BE2C (cell line): ENCODE measurements at regions not wholly inside any gene's neighbourhood (a gene's known extent, or its start where the extent isn't known, plus 50 kb on each side); places are given as distances from the start of the nearest gene placed in this dataset.
"Not testable (repeated sequence)": the region's sequence is repeated elsewhere in the genome, so short reads cannot be mapped to it uniquely, and the experiment has no call there.

ENCODE experiments used
- DNase-seq: peaks from one replicate; pipeline ENCODE4 v3.0.0-alpha.2; 2020
- H3K27me3 ChIP-seq: fragments of 250-450 bp; sonication (Bioruptor Pico); 2 replicates; pipeline ENCODE4 v1.5.1; 2020; ENCODE audit warnings: mild to moderate bottlenecking
- H3K36me3 ChIP-seq: fragments of 250-450 bp; sonication (Bioruptor Pico); 2 replicates; pipeline ENCODE4 v1.5.1; 2020; ENCODE audit warnings: mild to moderate bottlenecking
- H3K4me1 ChIP-seq: fragments of 250-450 bp; sonication (Bioruptor Pico); 2 replicates; pipeline ENCODE4 v1.5.1; 2020
- H3K4me3 ChIP-seq: 2 replicates; pipeline ENCODE4 v1.5.1; 2011; ENCODE audit warnings: low read depth, low read length
- H3K9me3 ChIP-seq: fragments of 250-450 bp; sonication (Bioruptor Pico); 2 replicates; pipeline ENCODE4 v1.5.1; 2020
- TF ChIP-seq, protein P1 (sequence below): IDR thresholded peaks from 2 replicates; pipeline ENCODE4 v1.5.1; 2012; ENCODE audit warnings: mild to moderate bottlenecking, low read depth, low read length

DNA sequence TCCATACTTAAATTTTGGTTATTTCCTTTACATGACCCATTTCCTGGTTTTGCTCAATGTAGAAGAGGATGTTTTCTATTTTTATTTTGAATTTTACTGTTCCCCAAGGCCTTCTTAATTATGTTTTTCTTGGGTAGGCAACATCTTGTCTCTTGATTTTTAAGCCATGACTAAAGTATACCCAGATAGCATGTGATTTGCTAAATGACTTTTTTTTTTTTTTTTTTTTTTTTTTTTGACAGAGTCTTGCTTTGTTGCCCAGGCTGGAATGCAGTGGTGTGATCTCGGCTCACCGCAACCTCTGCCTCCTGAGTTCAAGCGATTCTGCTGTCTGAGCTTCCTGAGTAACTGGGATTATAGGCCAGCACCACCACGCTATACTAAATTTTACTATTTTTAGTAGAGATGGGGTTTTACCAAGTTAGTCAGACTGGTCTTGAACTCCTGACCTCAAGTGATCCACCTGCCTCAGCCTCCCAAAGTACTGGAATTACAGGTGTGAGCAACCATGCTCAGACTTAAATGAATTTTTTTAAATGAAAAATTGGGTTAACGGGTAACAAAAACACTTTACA lies 198.6 kb upstream of the DAB2 start:
- Histone ChIP-seq H3K27me3 (no peaks in the 10 kb centered on the region), H3K9me3 (no peaks in the 10 kb centered on the region), H3K4me1 (no peaks in the 10 kb centered on the region), H3K36me3 (no peaks in the 10 kb centered on the region), H3K4me3 (no peak overlapping the region)
- no peak for DNase-seq
- TF ChIP-seq, protein P1, sequence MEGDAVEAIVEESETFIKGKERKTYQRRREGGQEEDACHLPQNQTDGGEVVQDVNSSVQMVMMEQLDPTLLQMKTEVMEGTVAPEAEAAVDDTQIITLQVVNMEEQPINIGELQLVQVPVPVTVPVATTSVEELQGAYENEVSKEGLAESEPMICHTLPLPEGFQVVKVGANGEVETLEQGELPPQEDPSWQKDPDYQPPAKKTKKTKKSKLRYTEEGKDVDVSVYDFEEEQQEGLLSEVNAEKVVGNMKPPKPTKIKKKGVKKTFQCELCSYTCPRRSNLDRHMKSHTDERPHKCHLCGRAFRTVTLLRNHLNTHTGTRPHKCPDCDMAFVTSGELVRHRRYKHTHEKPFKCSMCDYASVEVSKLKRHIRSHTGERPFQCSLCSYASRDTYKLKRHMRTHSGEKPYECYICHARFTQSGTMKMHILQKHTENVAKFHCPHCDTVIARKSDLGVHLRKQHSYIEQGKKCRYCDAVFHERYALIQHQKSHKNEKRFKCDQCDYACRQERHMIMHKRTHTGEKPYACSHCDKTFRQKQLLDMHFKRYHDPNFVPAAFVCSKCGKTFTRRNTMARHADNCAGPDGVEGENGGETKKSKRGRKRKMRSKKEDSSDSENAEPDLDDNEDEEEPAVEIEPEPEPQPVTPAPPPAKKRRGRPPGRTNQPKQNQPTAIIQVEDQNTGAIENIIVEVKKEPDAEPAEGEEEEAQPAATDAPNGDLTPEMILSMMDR, result no peak

DNA sequence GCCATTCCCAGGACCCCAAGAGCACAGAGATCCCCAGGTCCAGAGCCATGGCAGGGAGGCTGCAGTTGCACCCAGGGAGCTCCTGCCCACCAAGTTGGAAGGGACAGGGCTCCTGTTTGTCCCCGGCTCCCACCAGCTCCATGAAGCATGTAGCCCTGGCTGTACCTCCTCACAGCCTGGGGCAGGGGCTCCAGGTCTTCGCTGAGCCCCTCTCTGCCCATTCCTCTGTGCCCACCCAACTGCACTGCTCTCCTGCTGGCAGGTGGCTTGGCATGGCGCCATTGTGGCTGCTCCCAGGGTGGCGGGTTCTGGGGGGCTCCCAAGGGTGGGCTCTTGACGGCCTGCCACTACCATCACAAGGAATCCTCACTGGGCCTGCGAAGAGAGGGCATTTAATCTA lies 197.5 kb upstream of the DAB2 start:
- TF ChIP-seq, protein P1, result no peak
- Histone ChIP-seq H3K36me3 (no peaks in the 10 kb centered on the region), H3K4me1 (no peaks in the 10 kb centered on the region), H3K4me3 (no peak overlapping the region), H3K27me3 (no peaks in the 10 kb centered on the region), H3K9me3 (no peaks in the 10 kb centered on the region)
- no peak for DNase-seq

DNA sequence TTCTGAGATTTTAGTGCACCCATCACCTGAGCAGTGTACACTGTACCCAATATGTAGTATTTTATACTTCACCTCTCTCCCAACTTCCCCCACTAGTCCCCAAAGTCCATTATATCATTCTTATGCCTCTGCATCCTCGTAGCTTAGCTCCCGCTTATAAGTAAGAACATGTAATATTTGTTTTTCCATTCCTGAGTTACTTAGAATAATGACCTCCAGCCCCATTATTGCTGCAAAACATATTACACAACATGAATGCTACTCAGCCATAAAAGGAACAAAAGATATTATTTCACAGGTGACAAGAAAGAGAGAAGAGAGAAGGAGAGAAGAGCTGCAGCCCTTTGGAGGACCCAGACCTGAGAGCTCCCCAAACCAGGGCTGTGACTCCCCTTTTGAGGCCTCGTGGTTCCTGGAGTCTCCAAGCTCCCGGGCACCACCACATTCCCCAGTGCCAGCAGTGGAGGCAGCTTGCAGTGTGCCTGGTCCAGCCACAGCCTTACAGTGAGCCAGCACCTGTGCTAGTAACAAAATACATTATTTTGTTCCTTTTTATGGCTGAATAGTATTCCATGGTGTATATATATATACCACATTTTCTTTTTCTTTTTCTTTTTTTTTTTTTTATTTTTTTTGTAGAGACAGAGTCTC lies 194.5 kb upstream of the DAB2 start:
- TF ChIP-seq, protein P1, result no peak
- H3K9me3 ChIP-seq, result no peaks in the 10 kb centered on the region
- no peaks in the 10 kb centered on the region for H3K4me1 ChIP-seq
- no peak overlapping the region for H3K4me3 ChIP-seq
- no peaks in the 10 kb centered on the region for H3K27me3 ChIP-seq
- DNase-seq, result no peak
- no peaks in the 10 kb centered on the region for H3K36me3 ChIP-seq

DNA sequence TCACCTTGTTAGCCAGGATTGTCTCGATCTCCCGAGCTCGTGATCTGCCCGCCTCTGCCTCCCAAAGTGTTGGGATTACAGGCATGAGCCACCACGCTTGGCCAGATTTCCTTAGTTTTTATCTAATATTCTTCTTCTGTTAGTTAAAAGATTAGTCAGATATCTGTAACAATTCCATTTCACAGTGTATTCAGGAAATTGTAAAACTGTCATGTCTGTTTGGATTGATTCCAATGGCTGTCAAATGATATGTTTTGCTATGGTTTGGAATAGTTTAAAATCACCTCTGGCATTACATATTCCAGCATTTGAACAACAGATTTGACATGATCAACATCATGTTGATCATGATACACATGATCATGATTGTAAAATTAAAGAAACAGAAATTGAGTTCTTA lies 193.6 kb upstream of the DAB2 start:
- Histone ChIP-seq H3K9me3 (no peaks in the 10 kb centered on the region), H3K27me3 (no peaks in the 10 kb centered on the region), H3K36me3 (no peaks in the 10 kb centered on the region), H3K4me3 (no peak overlapping the region), H3K4me1 (no peaks in the 10 kb centered on the region)
- DNase-seq, result no peak
- TF ChIP-seq, protein P1, result no peak

DNA sequence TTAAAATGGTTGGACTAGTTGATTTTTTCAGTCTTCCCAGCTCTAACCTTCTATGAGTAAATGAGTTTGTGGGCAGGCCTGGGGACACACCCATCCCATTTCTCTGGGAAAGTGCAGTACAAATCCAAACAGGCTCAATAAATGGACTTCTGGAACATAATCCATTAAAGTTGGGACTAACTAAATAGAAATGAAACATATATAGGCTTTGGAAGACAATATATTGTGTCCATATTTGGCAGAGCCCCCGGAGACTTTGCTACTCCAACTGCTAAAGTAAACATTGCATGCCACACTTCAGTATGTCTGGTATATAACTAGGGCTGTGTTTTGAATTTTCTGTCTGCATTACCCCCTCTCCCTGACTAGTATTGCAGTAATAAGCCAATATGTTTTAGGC lies 191.4 kb upstream of the DAB2 start:
- H3K9me3 ChIP-seq, result no peaks in the 10 kb centered on the region
- H3K4me1 ChIP-seq, result no peaks in the 10 kb centered on the region
- no peaks in the 10 kb centered on the region for H3K36me3 ChIP-seq
- TF ChIP-seq, protein P1, result no peak
- no peak for DNase-seq
- H3K27me3 ChIP-seq, result no peaks in the 10 kb centered on the region
- H3K4me3 ChIP-seq, result no peak overlapping the region

DNA sequence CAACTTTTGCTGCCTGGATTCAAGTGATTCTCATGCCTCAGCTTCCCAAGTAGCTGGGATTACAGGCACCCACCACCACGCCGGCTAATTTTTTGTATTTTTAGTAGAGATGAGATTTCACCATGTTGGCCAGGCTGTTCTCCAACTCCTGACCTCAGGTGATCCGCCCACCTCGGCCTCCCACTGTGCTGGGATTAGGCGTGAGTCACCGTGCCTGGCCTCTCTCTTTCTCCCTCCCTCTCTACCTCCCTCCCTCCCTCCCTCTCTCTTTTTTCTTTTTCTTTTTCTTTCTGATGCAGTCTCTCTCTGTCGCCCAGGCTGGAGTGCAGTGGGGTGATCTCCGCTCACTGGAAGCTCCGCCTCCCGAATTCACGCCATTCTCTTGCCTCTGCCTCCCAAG lies 186.3 kb upstream of the DAB2 start:
- not testable (repeated sequence) for H3K4me1 ChIP-seq, H3K4me3 ChIP-seq, H3K27me3 ChIP-seq, DNase-seq, H3K36me3 ChIP-seq, H3K9me3 ChIP-seq
